OCI-LY3 (cell line): ENCODE measurements at regions not wholly inside any gene's neighbourhood (a gene's known extent, or its start where the extent isn't known, plus 50 kb on each side); places are given as distances from the start of the nearest gene placed in this dataset.

Experiments used
- H2AFZ ChIP-seq: fragments of 200-600, 300-600 bp; shearing (Covaris generic); 2 replicates; pipeline ENCODE4 v1.6.0; 2014; ENCODE audit warnings: antibody characterized with exemption, low read depth, low read length
- H3K27ac ChIP-seq: fragments of 200-600, 300-600 bp; sonication (generic); 2 replicates; pipeline ENCODE4 v1.5.1; 2014; ENCODE audit warnings: mild to moderate bottlenecking, low read length, moderate library complexity, mixed read lengths
- H3K27me3 ChIP-seq: fragments of 200-600, 300-600 bp; sonication (generic); 2 replicates; pipeline ENCODE4 v1.6.1; 2014; ENCODE audit warnings: low read depth, low read length, mixed read lengths
- H3K36me3 ChIP-seq: fragments of 200-600, 300-600 bp; sonication (generic); replicated peaks from 2 replicates; pipeline ENCODE3; 2014; ENCODE audit warnings: low read depth, low read length, mixed read lengths
- H3K4me1 ChIP-seq: fragments of 300-600, 200-600 bp; sonication (generic); 2 replicates; pipeline ENCODE4 v1.6.1; 2014; ENCODE audit warnings: low read length, mixed read lengths
- H3K4me2 ChIP-seq: fragments of 200-600, 300-600 bp; sonication (generic); 2 replicates; pipeline ENCODE4 v1.6.1; 2014; ENCODE audit warnings: low read length, mixed read lengths
- H3K4me3 ChIP-seq: fragments of 300-600, 200-600 bp; sonication (generic); 2 replicates; pipeline ENCODE4 v1.5.1; 2014; ENCODE audit warnings: antibody characterized with exemption, mild to moderate bottlenecking, low read length, moderate library complexity
- H3K79me2 ChIP-seq: fragments of 300-600, 200-600 bp; shearing (Covaris generic); 2 replicates; pipeline ENCODE4 v1.6.1; 2014; ENCODE audit warnings: mild to moderate bottlenecking, low read length, mixed read lengths
- H3K9ac ChIP-seq: fragments of 300-600, 200-600 bp; shearing (Covaris generic); 2 replicates; pipeline ENCODE4 v1.6.0; 2014; ENCODE audit warnings: mild to moderate bottlenecking, low read length, moderate library complexity
- H3K9me3 ChIP-seq: fragments of 200-600, 300-600 bp; shearing (Covaris generic); 2 replicates; pipeline ENCODE4 v1.6.1; 2014; ENCODE audit warnings: low read length, mixed read lengths; ENCODE audit not compliant: insufficient read depth
- H4K20me1 ChIP-seq: fragments of 200-600, 300-600 bp; sonication (generic); 2 replicates; pipeline ENCODE4 v1.6.1; 2016; ENCODE audit warnings: low read length, mixed read lengths; ENCODE audit not compliant: insufficient read depth
- EZH2phosphoT487 ChIP-seq: fragments of 200-600 bp; shearing (Covaris generic); IDR thresholded peaks from 2 replicates; pipeline ENCODE4 v1.6.1; 2018; ENCODE audit warnings: antibody characterized with exemption, mixed run types, low read depth
- TF ChIP-seq, protein P1 (sequence below): fragments of 200-600, 300-600 bp; sonication (generic); IDR thresholded peaks from 2 replicates; pipeline ENCODE4 v1.5.1; 2014; ENCODE audit warnings: antibody characterized with exemption, low read length, low read depth

GRCh38 chr13:55418095-55418494 is 1722.6 kb upstream of the PRR20A start:
- Histone ChIP-seq H2AFZ (no peak overlapping the region), H3K27ac (no peak overlapping the region), H3K4me1 (no peaks in the 10 kb centered on the region), H3K4me2 (no peak overlapping the region), H3K9me3 (no peaks in the 10 kb centered on the region), H3K79me2 (no peaks in the 10 kb centered on the region), H3K4me3 (no peak overlapping the region), H3K27me3 (no peaks in the 10 kb centered on the region), H3K9ac (no peak overlapping the region), H4K20me1 (no peaks in the 10 kb centered on the region), H3K36me3 (no peaks in the 10 kb centered on the region)
- no peak for TF ChIP-seq EZH2phosphoT487
- TF ChIP-seq, protein P1, sequence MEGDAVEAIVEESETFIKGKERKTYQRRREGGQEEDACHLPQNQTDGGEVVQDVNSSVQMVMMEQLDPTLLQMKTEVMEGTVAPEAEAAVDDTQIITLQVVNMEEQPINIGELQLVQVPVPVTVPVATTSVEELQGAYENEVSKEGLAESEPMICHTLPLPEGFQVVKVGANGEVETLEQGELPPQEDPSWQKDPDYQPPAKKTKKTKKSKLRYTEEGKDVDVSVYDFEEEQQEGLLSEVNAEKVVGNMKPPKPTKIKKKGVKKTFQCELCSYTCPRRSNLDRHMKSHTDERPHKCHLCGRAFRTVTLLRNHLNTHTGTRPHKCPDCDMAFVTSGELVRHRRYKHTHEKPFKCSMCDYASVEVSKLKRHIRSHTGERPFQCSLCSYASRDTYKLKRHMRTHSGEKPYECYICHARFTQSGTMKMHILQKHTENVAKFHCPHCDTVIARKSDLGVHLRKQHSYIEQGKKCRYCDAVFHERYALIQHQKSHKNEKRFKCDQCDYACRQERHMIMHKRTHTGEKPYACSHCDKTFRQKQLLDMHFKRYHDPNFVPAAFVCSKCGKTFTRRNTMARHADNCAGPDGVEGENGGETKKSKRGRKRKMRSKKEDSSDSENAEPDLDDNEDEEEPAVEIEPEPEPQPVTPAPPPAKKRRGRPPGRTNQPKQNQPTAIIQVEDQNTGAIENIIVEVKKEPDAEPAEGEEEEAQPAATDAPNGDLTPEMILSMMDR = no peak

GRCh38 chr13:55432814-55433213 is 1707.9 kb upstream of the PRR20A start:
- TF ChIP-seq EZH2phosphoT487 = no peak
- TF ChIP-seq, protein P1 = no peak
- no peaks in the 10 kb centered on the region for H3K36me3 ChIP-seq
- H3K27me3 ChIP-seq = no peaks in the 10 kb centered on the region
- no peak overlapping the region for H3K4me2 ChIP-seq
- H3K4me3 ChIP-seq = no peak overlapping the region
- no peaks in the 10 kb centered on the region for H3K79me2 ChIP-seq
- no peaks in the 10 kb centered on the region for H3K4me1 ChIP-seq
- no peaks in the 10 kb centered on the region for H4K20me1 ChIP-seq
- no peaks in the 10 kb centered on the region for H3K9me3 ChIP-seq
- H3K9ac ChIP-seq = no peak overlapping the region
- no peak overlapping the region for H3K27ac ChIP-seq
- H2AFZ ChIP-seq = 0 out of 2 replicates have a peak overlapping the region, but pooled peaks have one; percentile 28

DNA sequence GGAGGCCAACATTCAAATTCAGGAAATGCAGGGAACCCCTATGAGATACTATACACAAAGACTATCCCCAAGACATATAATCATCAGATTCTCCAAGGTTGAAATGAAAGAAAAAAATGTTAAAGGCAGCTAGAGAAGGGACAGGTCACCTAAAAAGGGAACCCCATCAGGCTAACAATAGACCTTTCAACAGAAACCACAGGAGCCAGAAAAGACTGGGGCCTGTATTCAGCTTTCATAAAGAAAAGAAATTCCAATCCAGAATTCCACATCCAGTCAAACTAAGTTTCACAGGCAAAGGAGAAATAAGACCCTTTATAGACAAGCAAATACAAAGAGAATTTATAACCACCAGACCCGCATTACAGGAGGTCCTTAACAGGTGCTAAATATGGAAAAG is 1703.6 kb upstream of the PRR20A start:
- Histone ChIP-seq H3K27me3 (no peaks in the 10 kb centered on the region), H3K4me2 (no peak overlapping the region), H3K9ac (no peak overlapping the region), H3K36me3 (no peaks in the 10 kb centered on the region), H4K20me1 (no peaks in the 10 kb centered on the region), H3K9me3 (no peaks in the 10 kb centered on the region), H3K4me1 (no peaks in the 10 kb centered on the region), H3K79me2 (no peaks in the 10 kb centered on the region), H3K27ac (no peak overlapping the region), H2AFZ (no peak overlapping the region), H3K4me3 (no peak overlapping the region)
- no peak for TF ChIP-seq EZH2phosphoT487
- TF ChIP-seq, protein P1 = no peak

GRCh38 chr13:55439450-55439849 is 1701.3 kb upstream of the PRR20A start:
- Histone ChIP-seq H3K4me3 (no peak overlapping the region), H4K20me1 (no peaks in the 10 kb centered on the region), H3K4me1 (no peaks in the 10 kb centered on the region), H3K36me3 (no peaks in the 10 kb centered on the region), H2AFZ (no peak overlapping the region), H3K27me3 (no peaks in the 10 kb centered on the region), H3K9ac (no peak overlapping the region), H3K79me2 (no peaks in the 10 kb centered on the region), H3K4me2 (no peak overlapping the region), H3K27ac (no peak overlapping the region), H3K9me3 (no peaks in the 10 kb centered on the region)
- TF ChIP-seq, protein P1 = no peak
- no peak for TF ChIP-seq EZH2phosphoT487
